ENCODE measurements at regions not wholly inside any gene's neighbourhood (a gene's known extent, or its start where the extent isn't known, plus 50 kb on each side); places are given as distances from the start of the nearest gene placed in this dataset.

DNA sequence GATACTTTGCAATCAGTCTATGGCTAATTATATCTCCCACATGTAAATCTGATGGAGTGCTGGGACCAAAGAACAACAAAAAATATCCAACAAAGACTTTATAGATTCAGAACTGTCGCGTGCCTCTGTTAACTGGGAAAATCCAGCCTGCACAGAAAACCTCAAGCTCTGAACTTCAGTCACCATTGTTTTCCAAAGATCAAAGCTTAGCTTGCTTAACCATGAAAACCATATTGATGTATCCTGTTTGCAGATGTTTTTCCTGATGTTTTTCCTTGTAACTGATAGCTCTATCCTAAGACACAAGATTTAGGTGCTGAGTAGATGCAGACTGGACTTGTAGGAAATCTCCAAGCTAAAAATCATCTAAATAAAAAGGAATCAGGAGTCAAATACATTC, 163.7 kb downstream of the GXYLT1 start:
- no peak for DNase-seq (ENCODE audit: low read depth)

DNA sequence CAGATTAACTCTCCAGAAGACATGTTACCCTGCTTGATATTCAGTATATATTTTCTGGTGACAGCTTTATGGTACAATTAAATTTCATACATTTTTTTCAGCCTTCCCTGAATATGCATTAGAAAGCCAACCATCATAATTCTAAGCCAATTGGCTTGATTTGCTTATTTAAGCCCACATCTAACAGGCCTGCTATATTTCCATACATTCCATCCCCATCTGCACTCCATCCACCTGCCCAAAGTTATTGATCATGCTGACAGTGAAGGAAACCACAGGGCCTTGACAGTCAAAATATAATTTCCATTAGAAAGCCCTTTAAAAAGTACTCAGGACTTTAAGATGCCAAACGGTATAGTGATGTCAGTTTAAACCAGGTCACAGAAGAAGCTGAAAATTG, 164.3 kb downstream of the GXYLT1 start:
- DNase-seq (ENCODE audit: low read depth) = no peak

DNA sequence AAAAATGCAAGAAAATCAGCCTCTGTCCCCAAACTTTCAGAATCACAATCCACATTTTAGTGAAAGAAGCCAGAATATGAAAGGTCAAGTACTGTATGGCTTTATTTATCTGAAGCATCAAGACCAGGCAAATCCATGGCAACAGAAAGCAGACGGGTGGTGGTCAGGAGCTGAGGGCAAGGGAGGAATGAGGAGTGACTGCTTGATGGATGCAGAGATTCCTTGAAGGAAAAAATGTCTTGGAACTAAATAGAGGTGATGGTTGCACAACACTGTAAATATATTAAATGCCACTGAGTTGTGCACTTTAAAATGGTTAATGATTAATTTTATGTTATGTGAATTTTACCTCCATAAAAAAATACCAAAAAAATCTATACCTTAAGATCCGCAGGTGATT, 165.1 kb downstream of the GXYLT1 start:
- DNase-seq (ENCODE audit: low read depth) = no peak

DNA sequence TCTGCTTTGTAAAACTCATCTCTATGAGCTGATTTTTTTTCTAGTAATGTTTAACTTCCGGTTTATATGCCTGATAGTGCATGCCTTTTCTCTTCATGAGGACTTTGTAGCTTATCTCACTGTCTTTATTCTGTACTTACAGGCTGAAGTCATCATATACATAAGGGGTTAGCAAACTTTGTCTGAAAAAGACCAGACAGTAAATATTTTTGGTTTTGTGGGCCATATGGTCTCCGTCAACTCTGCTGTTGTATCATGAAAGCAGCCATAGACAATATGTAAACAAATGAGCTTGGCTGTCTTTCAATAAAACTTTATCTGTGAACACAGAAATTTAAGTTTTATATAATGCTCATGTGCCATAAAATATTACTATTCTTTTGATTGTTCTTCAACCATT, 172.1 kb downstream of the GXYLT1 start:
- DNase-seq (ENCODE audit: low read depth) = no peak

DNA sequence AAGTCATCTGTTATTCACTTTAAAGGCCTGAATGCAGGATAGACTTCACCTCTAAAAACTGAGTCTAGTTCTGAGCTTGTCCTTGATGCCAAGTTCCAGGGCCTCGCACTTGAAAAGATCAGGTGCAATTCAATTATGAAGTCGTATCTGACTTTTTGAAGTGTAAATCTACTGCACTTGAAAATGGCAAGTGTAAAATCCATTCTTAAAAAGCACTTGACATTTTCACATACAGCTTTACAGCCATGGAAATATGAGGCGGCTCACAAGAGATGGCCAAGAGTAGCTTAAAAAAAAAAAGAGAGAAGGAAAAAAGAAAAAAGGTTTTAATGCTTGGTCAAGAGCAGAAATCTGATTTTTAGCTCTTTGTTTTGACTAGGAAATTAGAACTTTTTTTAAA, 172.5 kb downstream of the GXYLT1 start:
- no peak for DNase-seq (ENCODE audit: low read depth)

DNA sequence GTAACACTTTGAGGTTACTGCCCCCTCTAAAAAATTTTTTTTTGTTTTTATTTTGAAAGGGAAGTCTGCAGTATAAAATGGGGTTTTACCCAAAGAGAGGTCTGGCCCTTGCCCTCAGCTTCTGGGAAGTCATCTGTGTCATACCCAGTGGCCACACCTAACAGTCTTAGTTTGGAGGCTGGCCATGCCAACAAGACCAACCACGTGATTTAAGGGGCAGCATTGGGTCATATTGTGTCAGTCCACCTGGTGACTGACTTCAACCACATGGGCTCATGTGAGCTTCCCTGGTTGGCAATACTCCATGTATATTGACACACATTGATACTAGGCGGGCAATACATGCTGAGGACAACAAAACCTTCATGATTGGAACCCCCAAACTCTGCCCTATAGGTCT, 173.9 kb downstream of the GXYLT1 start:
- no peak for DNase-seq (ENCODE audit: low read depth)

DNA sequence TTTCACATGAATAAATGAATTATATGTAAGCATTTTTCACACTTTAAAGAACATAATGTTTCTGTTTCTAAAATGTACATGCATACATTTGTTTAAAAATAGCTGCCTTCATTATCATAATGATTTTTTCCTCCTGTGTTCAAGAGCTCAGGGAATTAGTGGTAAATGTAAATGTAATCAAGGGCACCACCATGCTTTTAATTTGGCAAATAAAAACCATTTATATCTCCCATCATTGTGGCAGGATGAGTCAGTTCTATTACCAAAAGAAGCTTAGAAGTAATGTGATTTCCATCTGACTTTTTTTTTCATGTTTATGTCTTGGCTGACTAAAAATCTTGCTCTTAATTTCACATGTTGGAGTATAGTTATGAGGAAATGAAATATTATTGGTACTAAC, 176.1 kb downstream of the GXYLT1 start:
- DNase-seq (ENCODE audit: low read depth) = no peak

DNA sequence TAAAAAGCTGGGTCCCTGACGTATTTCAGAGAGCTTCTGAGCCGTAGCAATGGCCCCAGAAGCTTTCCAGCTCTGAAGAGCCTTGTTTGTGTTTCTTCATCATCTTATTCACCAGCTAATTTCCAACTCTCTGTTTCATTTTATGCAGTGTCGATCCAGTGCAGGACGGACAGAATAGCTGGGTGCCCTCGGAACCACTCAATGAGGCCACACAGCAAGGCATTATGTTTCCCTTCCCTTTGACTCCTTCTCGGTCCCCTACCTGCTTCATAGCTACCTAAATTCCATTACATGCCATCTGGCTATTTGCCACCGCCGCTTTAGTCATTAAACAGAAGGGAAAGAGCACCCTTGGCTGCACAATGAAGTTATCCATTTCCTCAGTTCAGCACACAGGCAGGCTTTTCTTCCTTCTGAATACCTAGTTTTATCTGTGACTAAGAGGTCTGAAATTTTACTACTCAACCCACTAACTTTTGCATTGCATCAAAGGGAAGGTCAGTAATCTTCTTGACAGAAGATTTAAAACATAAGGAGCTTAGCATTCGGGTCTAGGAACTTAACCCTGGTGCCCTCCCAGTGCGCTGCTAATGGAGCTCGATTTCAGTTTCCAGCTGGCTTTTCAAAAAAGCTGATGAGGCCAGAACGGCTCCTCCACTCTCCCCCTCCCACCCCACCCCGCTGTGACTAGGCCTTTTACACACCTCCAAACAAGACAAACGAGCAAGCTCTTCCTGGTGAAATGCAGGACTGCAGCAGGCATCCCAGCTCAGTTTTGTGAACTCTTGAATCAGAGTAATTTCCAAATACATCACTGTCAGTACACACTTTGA, 176.8 kb downstream of the GXYLT1 start:
- DNase-seq (ENCODE audit: low read depth) = no peak

DNA sequence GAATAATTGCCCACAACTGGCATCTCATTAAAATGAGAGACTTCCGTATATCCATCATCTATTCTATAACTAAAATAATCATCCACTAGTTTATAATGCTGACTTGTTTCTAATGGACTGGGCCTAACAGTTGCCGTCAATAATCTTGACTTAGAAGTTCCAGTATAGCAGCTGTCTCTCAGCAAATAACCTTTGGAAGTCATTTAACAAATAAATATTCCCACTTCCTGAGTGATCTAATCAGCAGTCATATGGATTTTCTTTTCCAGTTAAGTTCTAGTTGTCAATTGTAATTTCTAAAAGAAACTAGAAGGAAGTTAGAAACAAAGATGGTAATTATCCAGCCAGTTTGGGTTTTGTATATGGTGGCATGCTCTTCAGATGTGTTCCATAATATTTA, 177.8 kb downstream of the GXYLT1 start:
- no peak for DNase-seq (ENCODE audit: low read depth)

DNA sequence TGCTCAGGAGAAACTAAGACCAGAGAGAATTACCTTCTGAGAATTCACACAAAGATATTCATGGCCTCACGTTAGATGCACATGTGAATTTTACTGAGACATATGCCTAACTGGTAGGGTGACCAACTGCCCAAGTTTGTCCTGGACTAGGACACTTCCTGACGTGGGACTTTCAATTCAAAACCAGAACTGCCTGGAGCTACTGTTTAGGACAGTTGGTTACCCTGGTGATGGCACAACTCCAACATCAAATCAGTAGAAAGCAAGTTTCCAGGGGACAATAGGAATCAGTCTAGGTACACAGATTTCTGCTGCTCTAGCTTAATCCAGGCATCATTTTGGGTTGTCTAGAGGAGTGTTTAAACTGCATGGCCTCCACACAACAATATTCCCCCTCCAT, 178.7 kb downstream of the GXYLT1 start:
- DNase-seq (ENCODE audit: low read depth) = no peak

DNA sequence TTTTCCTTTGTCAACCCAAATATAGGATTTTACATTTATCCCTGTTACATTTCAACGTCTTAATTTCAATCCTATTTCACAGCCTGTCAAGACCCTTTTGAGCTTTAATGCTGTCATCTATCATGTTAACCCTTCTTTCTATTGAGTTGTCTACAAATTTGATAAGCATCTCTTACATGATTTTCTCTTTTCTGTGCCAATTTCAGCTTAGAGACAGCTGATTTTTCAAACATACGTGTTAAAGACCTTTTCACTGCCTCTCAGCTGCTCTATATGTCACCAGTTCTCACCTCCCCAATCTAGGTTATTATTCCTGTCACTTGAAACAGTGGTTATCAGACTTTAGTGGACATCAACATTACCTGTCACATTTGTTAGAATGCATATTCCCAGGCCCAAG, 181.3 kb downstream of the GXYLT1 start:
- DNase-seq (ENCODE audit: low read depth) = no peak

DNA sequence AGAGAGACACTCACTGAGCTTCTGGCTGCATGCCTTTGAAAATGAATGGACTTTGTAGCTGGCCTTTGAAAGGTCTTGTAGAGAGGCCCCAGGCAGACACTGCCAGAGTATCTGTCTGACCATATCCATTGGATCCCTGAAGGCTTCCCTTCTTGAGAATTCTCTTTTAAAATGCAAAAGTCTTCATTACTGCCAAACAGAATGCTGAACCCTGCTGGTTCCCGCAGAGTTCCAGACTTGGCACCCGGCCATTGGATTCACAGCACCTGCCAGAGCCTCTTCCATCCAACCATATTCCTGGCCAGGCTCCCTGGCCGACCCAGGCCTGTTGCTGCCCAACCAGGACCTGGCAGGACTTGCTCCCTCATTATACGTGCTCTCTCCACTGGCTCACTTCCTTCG, 182.5 kb downstream of the GXYLT1 start:
- DNase-seq (ENCODE audit: low read depth) = no peak

DNA sequence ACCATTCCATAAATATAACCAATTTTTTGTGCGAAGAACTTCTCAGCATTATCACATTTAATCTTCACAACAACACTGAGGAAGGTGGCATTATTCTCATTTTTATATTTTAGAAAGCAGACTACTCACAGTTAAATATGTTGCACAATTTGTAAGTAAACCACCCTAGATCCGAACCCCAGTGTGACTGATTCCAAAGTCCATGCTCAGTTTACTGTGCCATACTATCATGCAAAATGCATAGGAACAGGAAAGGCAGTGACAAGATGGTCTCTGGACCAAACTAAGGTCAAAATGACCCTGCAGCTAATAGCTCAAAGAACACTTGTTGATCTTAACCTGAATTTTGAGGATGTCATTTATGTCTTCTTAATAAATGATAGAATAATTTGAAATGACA, 185.4 kb downstream of the GXYLT1 start:
- no peak for DNase-seq (ENCODE audit: low read depth)

DNA sequence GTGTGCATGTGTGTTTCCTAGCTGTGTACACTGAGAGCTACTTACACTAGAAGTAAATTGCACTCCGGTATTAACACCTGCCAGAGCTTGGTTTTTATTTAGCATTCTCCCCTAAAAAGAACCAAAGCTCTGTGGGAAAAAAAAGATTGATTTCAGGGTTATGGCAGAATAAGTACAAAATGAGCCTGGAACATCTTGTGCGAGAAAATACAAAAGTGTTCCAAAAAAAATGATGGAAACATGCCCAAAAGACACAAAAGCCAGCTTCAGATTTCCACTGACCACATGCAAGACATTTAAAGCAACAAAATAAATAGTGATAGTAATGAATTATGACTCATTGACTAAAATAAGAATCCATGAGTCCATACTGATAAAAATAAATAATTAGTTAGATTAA, 188.3 kb downstream of the GXYLT1 start:
- no peak for DNase-seq (ENCODE audit: low read depth)

DNA sequence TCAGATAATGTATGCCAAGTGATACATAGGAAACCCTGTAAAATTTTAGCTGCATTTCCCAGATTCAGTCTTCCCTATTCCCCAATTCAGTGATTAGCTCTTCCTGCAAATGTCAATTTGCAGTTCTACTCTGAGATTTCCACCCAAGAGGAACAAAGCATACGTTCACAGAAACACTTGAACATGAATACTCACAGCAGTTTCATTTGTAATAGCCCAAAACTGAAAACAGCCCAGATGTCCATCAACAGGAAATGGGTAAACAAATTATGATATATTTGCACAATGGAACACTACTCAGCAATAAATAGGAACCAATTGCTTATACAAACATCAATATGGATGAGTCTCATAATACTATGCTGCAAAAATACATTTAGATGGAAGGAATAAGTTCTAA, 194.2 kb downstream of the GXYLT1 start:
- no peak for DNase-seq (ENCODE audit: low read depth)

DNA sequence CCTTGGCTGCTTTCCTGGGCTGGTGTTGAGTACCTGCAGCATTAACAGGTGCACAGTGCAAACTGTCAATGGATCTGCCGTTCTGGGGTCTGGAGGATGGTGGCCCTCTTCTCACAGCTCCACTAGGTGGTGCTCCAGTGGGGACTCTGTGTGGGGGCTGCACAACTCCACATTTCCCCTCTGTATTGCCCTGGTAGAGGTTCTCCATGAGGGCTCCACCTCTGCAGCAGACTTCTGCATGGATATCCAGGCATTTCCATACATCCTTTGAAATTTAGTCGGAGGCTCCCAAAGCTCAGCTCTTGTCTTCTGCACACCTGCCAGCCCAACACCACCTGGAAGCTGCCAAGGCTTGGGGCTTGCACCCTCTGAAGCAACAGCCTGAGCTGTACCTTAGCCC, 198.6 kb downstream of the GXYLT1 start:
- no peak for DNase-seq (ENCODE audit: low read depth)

DNA sequence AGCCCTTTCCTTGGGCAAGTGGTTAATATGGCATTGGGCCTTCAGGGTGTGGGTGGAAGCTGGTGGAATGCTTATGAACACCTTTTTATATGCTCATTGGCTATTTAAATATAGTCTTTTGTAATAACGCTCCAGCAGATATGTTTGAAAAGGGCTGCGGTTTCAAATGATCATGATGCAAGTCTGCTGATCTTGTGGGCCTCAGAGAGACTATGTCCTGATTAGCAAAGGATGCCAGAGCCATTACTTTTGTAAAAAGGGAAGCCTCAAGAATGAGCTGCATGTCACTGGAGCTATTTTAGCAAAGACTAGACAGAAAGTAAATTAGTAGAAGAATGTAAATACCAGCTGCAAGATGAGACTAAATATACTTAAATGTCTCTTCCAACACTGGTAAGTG, 200.5 kb downstream of the GXYLT1 start:
- DNase-seq (ENCODE audit: low read depth) = no peak

DNA sequence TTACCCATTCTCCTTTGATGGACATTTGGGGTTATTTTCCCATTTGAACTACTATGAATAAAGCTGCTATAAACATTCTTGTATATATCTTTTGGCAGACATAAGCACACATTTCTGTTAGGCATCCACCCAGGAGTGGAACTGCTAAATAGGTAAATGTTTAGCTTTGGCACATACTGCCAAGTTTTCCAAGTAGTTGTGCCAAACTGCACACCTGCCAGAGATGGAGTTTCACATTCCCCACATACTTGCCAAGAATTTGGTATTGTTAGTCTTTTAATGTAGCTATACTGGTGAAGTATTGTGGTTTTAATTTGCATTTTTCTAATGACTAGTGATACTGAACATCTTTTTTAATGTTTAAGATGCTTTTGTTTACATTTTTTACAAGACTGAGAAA, 201.0 kb downstream of the GXYLT1 start:
- DNase-seq (ENCODE audit: low read depth) = no peak

DNA sequence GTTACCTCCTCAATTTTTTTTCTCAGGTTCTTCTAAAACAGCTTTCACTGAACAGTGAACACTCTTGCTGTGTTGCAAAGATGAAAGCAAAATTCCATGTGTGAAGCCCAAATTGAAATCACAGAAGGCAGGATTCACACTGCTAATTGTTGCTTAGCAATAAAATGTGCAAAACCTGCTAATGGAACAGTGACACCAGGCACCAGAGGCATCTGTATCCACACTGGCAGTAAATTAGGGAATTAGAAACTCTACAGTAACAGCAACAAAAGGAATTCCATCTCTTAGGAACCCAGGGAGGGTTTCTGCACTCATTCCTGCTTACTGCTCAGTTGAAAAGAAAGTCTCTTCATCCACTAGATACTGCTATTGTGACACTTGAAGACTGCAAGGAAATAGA, 202.3 kb downstream of the GXYLT1 start:
- no peak for DNase-seq (ENCODE audit: low read depth)

DNA sequence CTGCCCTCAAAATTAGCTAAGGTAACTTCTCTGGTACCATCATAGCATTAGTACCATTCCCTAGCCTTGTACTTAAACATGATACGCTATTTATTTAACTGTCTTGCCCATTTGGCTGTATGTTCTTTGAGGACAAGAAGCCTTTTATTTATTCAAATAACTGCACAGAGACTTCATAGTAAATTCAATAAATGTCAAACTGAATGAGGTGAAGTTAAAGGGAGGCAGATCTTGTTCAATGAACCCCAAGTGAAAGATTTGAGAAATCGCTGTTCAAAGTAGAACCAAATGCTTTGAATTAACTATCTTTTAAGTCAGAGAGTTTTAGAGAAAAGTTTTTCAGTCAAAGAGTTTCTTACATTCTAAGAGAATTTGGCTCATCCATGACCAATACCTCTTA, 203.6 kb downstream of the GXYLT1 start:
- DNase-seq (ENCODE audit: low read depth) = no peak

DNA sequence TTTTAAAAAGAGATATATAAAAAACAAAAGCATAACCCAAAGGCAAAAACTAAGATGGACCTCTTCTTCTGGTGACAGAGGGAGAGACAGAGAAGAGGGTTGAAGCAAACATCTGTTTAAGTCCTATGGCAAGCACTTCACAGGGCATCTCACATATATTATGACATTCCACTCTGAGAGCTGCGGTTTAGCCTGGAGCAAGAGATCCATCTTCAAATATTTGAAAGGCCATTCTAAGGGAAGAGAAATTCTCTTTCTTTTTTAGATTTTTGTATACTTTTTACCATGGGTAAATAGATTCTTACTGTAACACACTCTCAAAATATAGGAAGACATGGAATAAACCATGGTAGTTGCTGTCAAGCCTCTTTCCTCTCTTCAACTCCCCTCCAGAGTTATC, 204.1 kb downstream of the GXYLT1 start:
- no peak for DNase-seq (ENCODE audit: low read depth)

DNA sequence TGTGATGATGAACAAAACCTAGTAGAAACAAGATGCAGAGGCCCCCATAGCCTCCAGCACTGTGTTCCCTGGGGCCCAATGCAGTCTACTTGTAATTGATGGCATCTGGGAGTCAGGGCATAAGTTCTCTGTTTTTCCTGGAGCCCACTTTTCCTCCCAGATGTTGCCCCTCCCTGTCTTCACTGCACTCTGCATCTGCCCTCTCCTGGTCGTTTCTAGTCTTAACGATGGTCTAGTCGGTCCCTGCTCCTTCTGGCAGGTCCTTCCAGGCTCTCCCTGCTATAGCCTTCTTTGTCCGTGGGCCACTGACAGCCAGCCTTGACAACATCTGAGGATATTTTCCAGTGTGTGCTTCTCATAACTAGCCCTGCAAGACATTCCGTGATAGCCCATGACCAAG, 208.3 kb downstream of the GXYLT1 start:
- DNase-seq (ENCODE audit: low read depth) = no peak

DNA sequence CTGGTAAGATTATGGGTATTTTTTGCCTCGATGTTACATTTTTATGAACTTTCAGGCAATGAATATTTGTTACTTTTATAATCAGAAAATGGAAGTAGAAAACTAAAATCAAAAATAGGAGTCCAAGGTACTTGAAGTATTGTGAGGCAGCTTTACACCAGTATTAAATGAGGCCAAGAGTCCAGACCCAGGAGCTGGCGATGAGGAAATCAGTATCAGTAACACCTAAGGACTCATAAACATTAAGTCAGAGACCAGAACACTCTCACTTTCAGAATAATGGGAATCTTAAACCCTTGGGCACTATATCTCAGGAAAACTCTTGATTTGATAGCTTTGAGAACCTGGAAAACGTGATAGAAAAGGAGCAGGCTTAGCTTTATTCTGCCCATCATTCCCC, 208.8 kb downstream of the GXYLT1 start:
- DNase-seq (ENCODE audit: low read depth) = no peak

DNA sequence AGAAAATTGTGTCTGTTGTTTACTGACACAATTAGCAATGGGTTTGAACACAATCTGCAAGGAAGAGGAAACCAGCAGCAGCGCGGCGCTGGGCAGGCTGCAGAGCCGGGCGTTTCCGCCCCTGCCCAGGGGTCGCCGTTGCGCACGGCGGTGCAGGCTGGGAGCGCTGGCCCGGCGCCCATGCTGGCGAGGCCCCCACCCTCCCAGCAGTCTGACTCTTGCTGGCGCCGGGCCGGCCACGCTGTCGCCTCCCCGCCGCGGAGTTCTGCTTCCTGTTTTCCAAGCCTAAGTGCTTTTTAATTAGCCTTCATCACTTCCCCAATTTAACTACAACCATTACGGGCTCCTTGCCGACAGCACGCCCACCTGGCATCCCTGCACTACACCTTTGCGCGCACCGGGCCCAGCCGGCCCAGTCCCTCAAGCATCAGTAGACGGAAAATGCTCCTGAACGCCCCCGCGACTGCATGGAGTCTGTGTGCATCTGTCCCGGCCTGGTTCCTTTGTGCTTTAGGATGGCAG, 212.1 kb downstream of the GXYLT1 start:
- DNase-seq (ENCODE audit: low read depth) = no peak
